H1 (cell line): ENCODE measurements at regions not wholly inside any gene's neighbourhood (a gene's known extent, or its start where the extent isn't known, plus 50 kb on each side); places are given as distances from the start of the nearest gene placed in this dataset.

Experiments used
- CTCF ChIA-PET: fragments of 300-600 bp; sonication (Branson Sonifier 250); formaldehyde crosslinking; loops from one replicate; lab custom pipeline; 2021; ENCODE audit not compliant: partially characterized antibody; lab: Charles Lee
- POLR2A ChIA-PET: fragments of 300-600 bp; sonication (Branson Sonifier 250); formaldehyde crosslinking; loops from one replicate; lab custom pipeline; 2021; ENCODE audit warnings: inconsistent platforms; ENCODE audit not compliant: partially characterized antibody; lab: Charles Lee
- DNase-seq, 2 experiments: peaks; one replicate each; pipeline versions ENCODE4 v3.0.0 to v3.0.0-alpha.2; 2010 to 2022; ENCODE audit warnings: low spot score in 2 of 2, low read depth in 1 of 2, mixed read lengths in 1 of 2
- FAIRE-seq: peaks from 2 replicates; lab custom pipeline; 2011; peaks lifted over from hg19 to GRCh38; lab: Jason Lieb, UNC
- H2AFZ ChIP-seq: 2 replicates; pipeline ENCODE4 v1.8.1; 2012; ENCODE audit warnings: low read length, inconsistent platforms
- H2AK5ac ChIP-seq: 2 replicates; pipeline ENCODE4 v1.6.1; 2013; ENCODE audit warnings: low read depth, low read length
- H2BK120ac ChIP-seq: replicated peaks from 2 replicates; pipeline ENCODE3; 2013; ENCODE audit warnings: low read depth, low read length, inconsistent platforms
- H2BK12ac ChIP-seq: 2 replicates; pipeline ENCODE4 v1.6.1; 2013; ENCODE audit warnings: low read depth, low read length
- H2BK15ac ChIP-seq: 2 replicates; pipeline ENCODE4 v1.6.1; 2013; ENCODE audit warnings: low read length
- H2BK20ac ChIP-seq: 2 replicates; pipeline ENCODE4 v1.6.1; 2013; ENCODE audit warnings: low read length
- H2BK5ac ChIP-seq: 2 replicates; pipeline ENCODE4 v1.6.1; 2013; ENCODE audit warnings: low read depth, low read length
- H3K14ac ChIP-seq: 2 replicates; pipeline ENCODE4 v1.6.1; 2013; ENCODE audit warnings: inconsistent platforms; ENCODE audit not compliant: insufficient read length
- H3K18ac ChIP-seq: 2 replicates; pipeline ENCODE4 v1.6.1; 2013; ENCODE audit warnings: low read length; ENCODE audit errors: extremely low read depth
- H3K23ac ChIP-seq: 2 replicates; pipeline ENCODE4 v1.6.1; 2013; ENCODE audit warnings: inconsistent platforms; ENCODE audit not compliant: insufficient read length
- H3K23me2 ChIP-seq: 2 replicates; pipeline ENCODE4 v1.6.1; 2013; ENCODE audit warnings: low read depth, low read length
- H3K27ac ChIP-seq: 2 replicates; pipeline ENCODE4 v1.6.1; 2011; ENCODE audit warnings: low read depth, low read length, inconsistent platforms
- H3K27me3 ChIP-seq, 4 experiments: replicated peaks in 1 of 4; 1 replicate in 1 of 4; 2 replicates in 3 of 4; pipeline versions ENCODE4 v1.6.1 to v1.8.1; 2011 to 2013; ENCODE audit warnings: low read length in 3 of 4, mild to moderate bottlenecking in 3 of 4, inconsistent platforms in 2 of 4, mixed read lengths in 2 of 4, moderate library complexity in 1 of 4; ENCODE audit not compliant: control insufficient read depth in 3 of 4, insufficient read depth in 3 of 4; ENCODE audit errors: extremely low read depth in 1 of 4
- H3K36me3 ChIP-seq, 4 experiments: 2 replicates each; pipeline versions ENCODE4 v1.6.1 to v1.8.1; 2011 to 2013; ENCODE audit warnings: mild to moderate bottlenecking in 4 of 4, low read length in 3 of 4, moderate library complexity in 2 of 4, control low read depth in 1 of 4, inconsistent platforms in 1 of 4; ENCODE audit not compliant: insufficient read depth in 4 of 4, control insufficient read depth in 2 of 4
- H3K4ac ChIP-seq: replicated peaks from 2 replicates; pipeline ENCODE3; 2013; ENCODE audit warnings: low read length, low read depth, mixed read lengths, inconsistent platforms; ENCODE audit not compliant: insufficient read length
- H3K4me1 ChIP-seq, 4 experiments: replicated peaks in 1 of 4; 1 replicate in 1 of 4; 2 replicates in 3 of 4; pipeline versions ENCODE4 v1.6.1 to v1.8.1; 2011 to 2013; ENCODE audit warnings: low read length in 3 of 4, inconsistent platforms in 2 of 4, mixed read lengths in 1 of 4; ENCODE audit not compliant: insufficient read depth in 4 of 4, control insufficient read depth in 3 of 4
- H3K4me2 ChIP-seq, 2 experiments: 2 replicates each; pipeline versions ENCODE4 v1.6.1 to v1.8.1; 2011 to 2013; ENCODE audit warnings: low read depth in 2 of 2, low read length in 2 of 2, control low read depth in 1 of 2, inconsistent platforms in 1 of 2, mild to moderate bottlenecking in 1 of 2; ENCODE audit not compliant: insufficient read depth in 1 of 2
- H3K4me3 ChIP-seq, 4 experiments: fragments of 200-600, 300-600 bp in 1 of 4; sonication (generic), shearing (Covaris generic), sonication (Bioruptor Twin) in 1 of 4; 2 replicates each; pipeline versions ENCODE4 v1.5.1 to v1.8.1; 2011 to 2016; ENCODE audit warnings: low read length in 4 of 4, low read depth in 3 of 4, control low read depth in 2 of 4, inconsistent platforms in 2 of 4, mild to moderate bottlenecking in 2 of 4, mixed read lengths in 1 of 4, moderate library complexity in 1 of 4; ENCODE audit not compliant: insufficient read depth in 2 of 4; ENCODE audit errors: extremely low read depth in 1 of 4
- H3K56ac ChIP-seq: replicated peaks from 2 replicates; pipeline ENCODE3; 2013; ENCODE audit warnings: low read depth, mild to moderate bottlenecking, mixed read lengths, low read length, inconsistent platforms; ENCODE audit not compliant: insufficient read length
- H3K79me1 ChIP-seq: 2 replicates; pipeline ENCODE4 v1.6.1; 2013; ENCODE audit warnings: low read depth, low read length, control low read depth
- H3K79me2 ChIP-seq, 2 experiments: 2 replicates each; pipeline versions ENCODE4 v1.6.1 to v1.8.1; 2012 to 2013; ENCODE audit warnings: low read length in 2 of 2, mild to moderate bottlenecking in 2 of 2, inconsistent platforms in 1 of 2; ENCODE audit not compliant: insufficient read depth in 2 of 2, control insufficient read depth in 1 of 2
- H3K9ac ChIP-seq, 4 experiments: replicated peaks in 1 of 4; 1 replicate in 1 of 4; 2 replicates in 3 of 4; pipeline versions ENCODE4 v1.6.1 to v1.8.1; 2011 to 2013; ENCODE audit warnings: low read depth in 3 of 4, low read length in 3 of 4, control low read depth in 2 of 4, mild to moderate bottlenecking in 2 of 4, moderate library complexity in 2 of 4, inconsistent platforms in 1 of 4; ENCODE audit errors: extremely low read depth in 1 of 4
- H3K9me3 ChIP-seq, 2 experiments: 2 replicates each; pipeline versions ENCODE4 v1.6.1 to v1.8.1; 2012 to 2013; ENCODE audit warnings: mild to moderate bottlenecking in 2 of 2, moderate library complexity in 2 of 2, control low read depth in 1 of 2, inconsistent platforms in 1 of 2, low read depth in 1 of 2, low read length in 1 of 2, mixed read lengths in 1 of 2; ENCODE audit not compliant: insufficient read depth in 2 of 2
- H4K20me1 ChIP-seq, 2 experiments: replicated peaks in 1 of 2; 2 replicates each; pipeline versions ENCODE3 to v1.8.1; 2011 to 2013; ENCODE audit warnings: inconsistent platforms in 2 of 2, low read length in 2 of 2, mild to moderate bottlenecking in 1 of 2; ENCODE audit not compliant: insufficient read depth in 2 of 2, control insufficient read depth in 1 of 2
- H4K5ac ChIP-seq: 2 replicates; pipeline ENCODE4 v1.6.1; 2013; ENCODE audit warnings: low read length, low read depth, mixed read lengths, inconsistent platforms; ENCODE audit not compliant: insufficient read length
- H4K8ac ChIP-seq: 2 replicates; pipeline ENCODE4 v1.8.0; 2013; ENCODE audit warnings: mild to moderate bottlenecking, moderate library complexity, low read length, inconsistent platforms; ENCODE audit not compliant: insufficient read depth; ENCODE audit errors: extremely low read depth
- H4K91ac ChIP-seq: replicated peaks from 2 replicates; pipeline ENCODE3; 2013; ENCODE audit warnings: low read length, mixed read lengths, inconsistent platforms; ENCODE audit not compliant: insufficient read length
- CTBP2 ChIP-seq: IDR thresholded peaks from 2 replicates; pipeline ENCODE4 v1.7.0; 2011; ENCODE audit warnings: borderline replicate concordance, mild to moderate bottlenecking, moderate library complexity, mixed read lengths, low read length; ENCODE audit not compliant: insufficient read depth, insufficient read length
- JUN ChIP-seq: IDR thresholded peaks from 2 replicates; pipeline ENCODE4 v1.6.1; 2011; ENCODE audit warnings: low read depth, mild to moderate bottlenecking, improper control_type of control experiment, low read length
- POLR2AphosphoS5 ChIP-seq: IDR thresholded peaks from 2 replicates; pipeline ENCODE4 v1.6.1; 2011; ENCODE audit warnings: low read depth, low read length
- SAP30 ChIP-seq: fragments of 300-600 bp; sonication (generic); IDR thresholded peaks from 2 replicates; pipeline ENCODE4 v1.7.1; 2012; ENCODE audit warnings: low read length, moderate library complexity, mild to moderate bottlenecking, inconsistent platforms; ENCODE audit not compliant: insufficient read depth, insufficient replicate concordance
- WGBS, 2 experiments: shearing (Covaris generic) in 1 of 2; methylation state at CpG; one replicate each; pipeline versions ENCODE4 v1.1.6 to v1.1.7; 2013 to 2015; ENCODE audit warnings: low lambda C conversion rate in 2 of 2, mixed read lengths in 2 of 2, inconsistent platforms in 1 of 2, low coverage in 1 of 2, missing lambda C conversion rate in 1 of 2; ENCODE audit not compliant: insufficient replicate concordance in 2 of 2, insufficient coverage in 1 of 2, insufficient read length in 1 of 2; ENCODE audit errors: extremely low coverage in 1 of 2, missing lambda C conversion rate in 1 of 2; 5-methylcytosine and 5-hydroxymethylcytosine counted together

DNA sequence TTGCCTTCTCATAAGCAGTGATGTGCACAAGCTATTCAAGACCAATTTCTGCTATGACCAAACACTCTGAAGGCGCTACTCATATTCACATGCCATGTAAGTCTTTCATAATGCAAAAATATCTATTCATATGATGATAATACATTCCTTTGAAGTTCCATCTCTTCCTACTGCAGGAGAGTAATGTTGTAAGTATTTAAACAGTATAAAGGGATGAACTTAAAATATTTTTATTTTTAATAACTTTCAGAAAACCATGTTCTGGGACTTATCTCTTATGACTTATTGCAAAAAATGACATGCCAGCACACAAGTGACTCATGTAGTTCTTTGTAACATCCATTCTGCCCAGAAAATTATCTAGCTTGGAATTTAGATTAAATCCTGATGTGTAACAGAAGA, 376.4 kb downstream of the KCTD16 start:
- Histone ChIP-seq H3K23me2 (no peaks in the 10 kb centered on the region), H3K27me3 (no peaks in the 10 kb centered on the region), H3K27ac (no peak overlapping the region), H2AK5ac (no peak overlapping the region), H3K4me2 (no peak overlapping the region), H3K4me1 (no peaks in the 10 kb centered on the region), H4K8ac (no peak overlapping the region), H3K56ac (no peak overlapping the region), H3K79me1 (no peaks in the 10 kb centered on the region), H2AFZ (no peak overlapping the region), H2BK120ac (no peak overlapping the region), H4K5ac (no peak overlapping the region), H3K23ac (no peak overlapping the region), H3K18ac (no peak overlapping the region), H3K9me3 (no peaks in the 10 kb centered on the region), H4K91ac (no peak overlapping the region), H3K14ac (no peak overlapping the region), H2BK12ac (no peak overlapping the region), H2BK15ac (no peak overlapping the region), H4K20me1 (no peaks in the 10 kb centered on the region), H3K36me3 (no peaks in the 10 kb centered on the region), H3K9ac (no peak overlapping the region), H3K4ac (no peak overlapping the region), H2BK5ac (no peak overlapping the region), H3K4me3 (no peak overlapping the region), H3K79me2 (no peaks in the 10 kb centered on the region), H2BK20ac (no peak overlapping the region)
- no peak for DNase-seq
- POLR2A ChIA-PET: no interaction called here
- 96% methylated on average over 1 of the region's 1 CpG; no CpG with 5 or more reads in 1 of the 2 experiments for WGBS, 2 experiments
- CTCF ChIA-PET: no interaction called here
- FAIRE-seq: no peak
- TF ChIP-seq POLR2AphosphoS5 (no peak), CTBP2 (no peak), JUN (no peak), SAP30 (no peak)
